Kidney capillary endothelial cell (primary cell): ENCODE measurements at regions not wholly inside any gene's neighbourhood (a gene's known extent, or its start where the extent isn't known, plus 50 kb on each side); places are given as distances from the start of the nearest gene placed in this dataset.

ENCODE experiments used
- DNase-seq: peaks from one replicate; pipeline ENCODE4 v3.0.0-alpha.2; 2018; ENCODE audit warnings: low spot score

- DNase-seq = no peak
These were observed 137.4 kb upstream of the POU1F1 start for GRCh38 chr3:87413814-87414213.

- DNase-seq = no peak
These were observed 133.7 kb upstream of the POU1F1 start for GRCh38 chr3:87410110-87410509.

DNA sequence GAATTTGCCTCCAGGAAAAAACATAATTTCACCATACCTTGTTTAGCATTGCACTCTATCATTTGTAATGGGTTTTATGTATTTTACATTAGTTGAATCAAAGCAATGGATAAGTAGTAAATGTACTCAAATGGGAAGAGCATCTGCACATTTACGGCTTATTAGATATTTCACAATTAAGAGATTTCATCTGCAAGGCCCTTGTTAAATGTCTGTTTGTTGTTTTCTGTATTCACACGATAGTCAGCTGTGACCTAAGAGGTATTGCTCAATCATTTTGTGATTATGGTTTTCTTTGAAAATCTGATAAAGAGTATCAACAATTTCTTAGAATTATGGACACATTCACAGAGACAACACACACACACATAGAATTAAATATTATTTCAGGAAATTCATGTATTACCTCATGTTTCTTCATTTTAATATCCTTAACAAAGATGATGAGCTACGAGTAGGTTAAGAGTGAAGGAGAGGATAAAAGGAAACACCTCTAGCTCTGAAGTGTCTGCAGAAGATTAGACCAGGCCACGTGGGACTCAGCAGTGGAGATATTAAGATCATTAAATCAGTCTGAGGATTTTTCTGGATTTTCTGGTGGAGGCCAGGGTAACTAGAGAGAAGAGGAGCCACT is 121.9 kb upstream of the POU1F1 start:
- no peak for DNase-seq

- DNase-seq = no peak
These were observed 120.8 kb upstream of the POU1F1 start for GRCh38 chr3:87397211-87397610.

DNA sequence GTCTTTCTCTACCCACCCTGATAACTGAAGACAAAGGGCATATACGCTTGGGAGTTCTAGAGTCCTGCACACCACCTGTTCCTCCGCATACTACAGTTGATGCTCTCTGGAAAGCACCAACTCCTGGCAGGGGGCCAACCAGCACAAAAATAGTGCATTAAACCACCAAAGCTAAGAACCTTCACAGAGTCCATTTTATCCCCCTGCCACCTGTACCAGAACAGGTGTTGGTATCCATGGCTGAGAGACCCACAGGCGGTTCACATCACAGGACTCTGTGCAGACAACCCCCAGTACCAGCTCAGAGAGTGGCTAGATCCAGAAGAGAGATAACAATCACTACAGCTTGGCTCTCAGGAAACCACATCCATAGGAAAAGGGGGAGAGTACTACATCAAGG is 114.4 kb upstream of the POU1F1 start:
- DNase-seq = no peak

DNA sequence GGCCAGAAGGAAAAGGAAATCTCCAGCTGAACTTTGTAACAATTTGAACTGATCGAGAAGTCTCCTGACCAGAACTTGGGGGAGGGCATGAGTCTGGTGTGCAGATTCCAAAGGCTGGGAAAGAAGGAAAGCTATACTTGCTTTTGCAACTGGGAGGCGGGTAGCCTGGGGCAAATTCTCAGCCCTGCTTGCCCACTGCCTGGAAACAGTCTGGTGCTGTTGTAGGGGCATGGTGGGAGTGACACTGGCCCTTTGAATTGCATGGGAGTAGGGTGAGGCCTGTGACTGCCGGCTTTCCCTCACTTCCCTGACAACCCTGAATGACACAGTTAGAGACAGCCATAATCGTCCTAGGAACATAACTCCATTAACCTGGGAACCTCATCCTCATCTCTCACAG is 114.0 kb upstream of the POU1F1 start:
- no peak for DNase-seq

GRCh38 chr3:87375231-87375682 is 98.9 kb upstream of the POU1F1 start:
- DNase-seq = no peak

DNA sequence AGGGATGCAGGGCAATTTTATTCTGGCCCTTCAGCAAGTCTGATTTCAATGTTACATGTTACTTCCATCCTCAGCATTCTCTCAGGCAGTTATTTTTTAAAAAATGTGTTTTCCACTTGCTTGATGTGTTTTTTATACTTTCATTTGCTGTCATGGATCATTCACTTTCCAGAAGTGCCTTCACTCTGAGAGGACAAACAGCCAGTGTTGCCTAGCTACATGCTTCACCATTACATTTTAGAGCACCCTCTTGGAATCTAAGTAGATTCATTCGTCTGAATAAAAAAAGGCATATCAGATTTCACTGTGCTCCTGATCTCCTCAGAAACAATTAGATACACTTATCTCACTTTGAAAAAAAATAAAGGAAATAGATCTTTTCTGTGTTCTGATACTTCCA is 93.6 kb upstream of the POU1F1 start:
- no peak for DNase-seq

DNA sequence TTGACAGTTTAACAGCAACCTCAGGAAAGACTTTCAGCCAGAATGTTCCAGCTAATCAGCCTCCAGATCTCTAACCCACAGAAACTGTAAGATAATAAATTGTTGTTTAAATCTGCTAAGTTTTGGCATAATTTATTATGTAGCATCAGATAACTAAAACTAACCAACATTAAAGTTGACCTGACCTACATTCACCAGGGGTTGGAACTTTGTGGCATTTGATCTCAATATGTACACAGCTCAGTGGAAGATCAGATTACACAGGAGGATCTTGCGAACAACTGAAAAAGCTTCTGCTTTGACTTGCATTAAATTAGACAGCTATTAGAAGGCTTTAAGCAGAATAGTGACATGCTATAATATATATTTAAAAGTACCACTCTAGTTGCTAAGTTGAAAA is 91.4 kb upstream of the POU1F1 start:
- DNase-seq = no peak

DNA sequence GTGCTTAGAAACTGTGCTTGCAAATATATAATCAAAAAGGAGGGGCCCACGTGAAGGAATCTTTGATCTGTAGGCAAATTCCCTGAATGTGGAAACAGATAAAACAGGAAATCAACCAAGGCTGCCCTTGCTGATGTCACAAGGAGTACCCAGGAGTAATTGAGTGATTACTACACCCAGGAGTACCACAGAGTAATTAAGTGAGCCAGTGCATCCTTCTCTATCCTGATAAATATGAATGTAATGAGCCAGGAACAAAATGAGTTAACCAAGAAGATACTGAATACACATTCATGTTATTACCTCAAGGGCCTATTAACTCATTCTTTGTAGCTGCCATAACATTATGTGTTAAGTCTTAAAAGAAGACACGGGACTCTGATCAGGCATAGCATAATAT is 87.3 kb upstream of the POU1F1 start:
- DNase-seq = no peak

- no peak for DNase-seq
These were observed 85.6 kb upstream of the POU1F1 start for GRCh38 chr3:87361956-87362355.

DNA sequence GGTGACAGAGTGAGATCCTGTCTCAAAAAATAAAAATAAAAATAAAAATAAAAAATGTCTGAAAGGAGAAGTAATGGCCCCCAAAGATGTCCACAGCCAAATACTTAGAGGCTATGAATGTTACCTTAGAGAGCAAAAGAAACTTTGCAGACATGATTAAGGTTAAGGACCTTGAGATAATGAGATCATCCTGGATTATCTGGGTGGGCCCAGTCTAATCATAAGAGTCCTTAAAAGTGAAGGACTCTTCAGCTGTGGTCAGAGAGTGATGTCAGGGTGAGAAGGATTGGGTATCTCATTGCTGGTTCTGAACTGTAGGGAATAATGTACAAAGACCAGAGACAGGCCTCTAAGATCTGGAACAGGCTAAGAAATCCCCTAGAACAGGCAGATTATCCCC is 84.9 kb upstream of the POU1F1 start:
- no peak for DNase-seq

DNA sequence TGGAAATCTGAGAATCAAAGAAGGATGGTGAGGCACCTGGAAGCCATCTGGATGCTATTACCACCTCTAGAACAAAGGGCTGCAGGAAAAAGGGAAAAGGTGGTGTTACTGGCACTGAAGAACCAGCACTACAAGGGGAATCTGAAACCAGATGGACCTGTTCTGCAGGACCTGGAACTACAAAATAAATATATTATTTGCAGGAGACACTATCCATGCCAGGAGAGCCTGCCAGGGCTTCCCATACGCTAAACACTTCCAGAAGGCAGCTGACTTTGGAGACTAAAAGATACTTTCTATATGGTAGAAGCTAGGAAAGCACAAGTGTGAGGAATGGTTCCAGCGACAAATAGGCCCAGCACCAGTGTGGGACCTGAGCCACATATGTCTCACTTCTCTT is 83.4 kb upstream of the POU1F1 start:
- no peak for DNase-seq

DNA sequence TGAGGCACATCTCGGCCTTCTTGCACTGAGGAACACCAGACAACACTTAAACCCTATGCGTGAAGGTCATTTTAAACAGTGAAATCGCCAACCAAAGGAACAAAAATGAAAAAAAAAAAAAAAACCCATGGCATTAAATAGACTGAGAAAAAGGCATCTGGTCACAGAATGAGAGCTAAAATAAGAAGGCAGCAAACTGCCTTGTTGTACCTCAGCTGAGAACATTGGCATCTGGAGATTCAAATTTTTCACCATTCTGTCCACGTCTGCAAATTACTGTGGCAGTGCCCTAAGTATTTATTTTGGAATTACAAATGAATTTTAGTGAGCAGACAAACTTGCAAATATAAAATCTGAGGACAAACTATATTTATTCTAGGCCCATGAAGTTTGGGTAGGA is 82.6 kb upstream of the POU1F1 start:
- DNase-seq = no peak

DNA sequence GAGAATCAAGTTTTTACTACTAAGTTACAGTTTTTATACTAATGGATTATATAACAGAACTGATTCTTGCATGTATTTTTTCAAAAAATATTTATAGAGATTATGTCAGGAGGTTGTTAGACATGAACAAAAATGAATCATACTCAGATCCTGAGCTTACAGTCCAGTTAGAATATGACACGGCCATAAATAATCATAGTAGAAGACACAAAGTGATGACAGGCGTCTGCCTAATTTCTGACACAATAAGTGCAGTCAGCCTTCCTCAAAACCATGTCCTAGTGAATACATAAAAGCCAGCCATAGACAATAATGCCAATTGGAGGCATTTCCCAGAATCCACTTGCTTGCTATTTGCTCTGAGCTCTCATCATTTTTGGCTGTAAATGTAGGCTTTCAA is 81.7 kb upstream of the POU1F1 start:
- no peak for DNase-seq

- no peak for DNase-seq
These were observed 78.0 kb upstream of the POU1F1 start for GRCh38 chr3:87354398-87354797.

DNA sequence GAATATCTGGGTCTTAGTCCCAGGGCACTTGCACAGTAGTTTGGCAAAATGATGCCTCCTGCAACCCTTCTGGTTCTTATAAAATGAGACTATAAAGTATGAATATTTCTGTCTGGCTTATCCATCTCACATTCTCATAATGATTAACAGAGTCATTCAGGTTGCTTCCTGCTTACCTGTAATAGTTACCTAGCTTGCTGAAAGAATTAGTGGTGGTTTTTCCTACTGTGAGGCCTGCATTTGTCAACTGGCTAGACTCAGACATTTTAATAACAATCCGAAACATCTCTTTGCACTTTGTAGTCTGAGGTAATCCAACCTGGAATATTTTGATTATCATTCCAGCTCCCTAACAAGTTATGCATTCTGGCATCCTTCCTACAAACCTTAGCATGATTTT is 75.6 kb upstream of the POU1F1 start:
- no peak for DNase-seq

DNA sequence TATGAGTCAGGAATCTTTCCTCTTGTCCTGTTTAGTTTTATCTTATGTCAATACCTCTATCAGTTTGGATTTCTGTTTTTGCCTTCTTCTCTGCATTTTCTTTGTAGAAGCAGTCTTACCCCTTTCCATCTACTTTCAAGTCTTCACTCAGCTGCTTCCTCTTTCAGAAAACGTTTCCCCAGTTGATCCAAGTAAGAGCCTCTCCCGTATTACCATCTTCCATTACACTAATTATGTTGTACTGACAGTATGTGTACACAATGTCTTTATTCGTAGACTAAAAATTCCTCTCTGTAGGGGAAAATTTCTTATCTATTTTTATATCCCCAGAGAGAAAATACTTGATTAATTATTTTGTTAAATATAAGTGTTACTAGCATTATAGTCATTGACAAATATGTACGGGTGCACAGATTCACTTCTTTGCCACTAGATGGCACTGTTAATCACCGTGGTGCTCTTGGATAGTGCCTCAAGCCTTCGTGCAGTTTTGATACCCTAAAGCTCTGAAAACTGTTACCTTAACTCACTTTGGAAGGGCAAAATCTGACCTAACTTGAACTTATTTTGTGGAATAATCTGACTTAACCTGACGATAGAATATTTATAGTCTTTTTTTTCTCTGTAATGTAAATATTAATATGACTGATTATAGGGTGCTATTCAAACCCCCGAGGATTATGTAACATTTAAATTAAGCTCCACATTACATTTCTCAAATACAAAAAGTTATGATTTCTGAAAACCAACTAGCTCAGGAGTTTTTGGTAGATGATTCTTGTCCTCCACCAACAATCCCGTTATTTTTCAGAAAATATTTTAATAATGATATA is 74.2 kb upstream of the POU1F1 start:
- peak; percentile 55 for DNase-seq

GRCh38 chr3:87349833-87350232 is 73.4 kb upstream of the POU1F1 start:
- no peak for DNase-seq

DNA sequence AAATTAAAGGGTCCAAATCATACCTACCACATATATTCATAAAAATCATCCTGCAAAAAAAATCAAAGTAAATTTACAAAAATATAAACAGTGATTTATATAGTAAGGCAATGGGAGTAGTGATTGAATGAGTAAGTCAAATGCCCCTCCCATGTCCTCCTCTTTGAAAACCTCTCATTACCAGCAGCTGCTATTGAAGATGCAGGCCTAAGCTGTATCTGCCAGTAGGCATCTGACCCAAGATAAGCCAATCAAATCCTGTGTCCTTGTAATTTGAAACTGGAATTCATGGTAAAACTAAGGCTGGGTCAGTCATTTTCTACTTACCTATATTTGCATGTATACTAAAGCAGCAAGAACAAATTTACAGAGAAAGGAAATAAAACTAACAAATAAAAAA is 60.4 kb upstream of the POU1F1 start:
- DNase-seq = no peak

- DNase-seq = no peak
These were observed 59.5 kb upstream of the POU1F1 start for GRCh38 chr3:87335931-87336330.

DNA sequence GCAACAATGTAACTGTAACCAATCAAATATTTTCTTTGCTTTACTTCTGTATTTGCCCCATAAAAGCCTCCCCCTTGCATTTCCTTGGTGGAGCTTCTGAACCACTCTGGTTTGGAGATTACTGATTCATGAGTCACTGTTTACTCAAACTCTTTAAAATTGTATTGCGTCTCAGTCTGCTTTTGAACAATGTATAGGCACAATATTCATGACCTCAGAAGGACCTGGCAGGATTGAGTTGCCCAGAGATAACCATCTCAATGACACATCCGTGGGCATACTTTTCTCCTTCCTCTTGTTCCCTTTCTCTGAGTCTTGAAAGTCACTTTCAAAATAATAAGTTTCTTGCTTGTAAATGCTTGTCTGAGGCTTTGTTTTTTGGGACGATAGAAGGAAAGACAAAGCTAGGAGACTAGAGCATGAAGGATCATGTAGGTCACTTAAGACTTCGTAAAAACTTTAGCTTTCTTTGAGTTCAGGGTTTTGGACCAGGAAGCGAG is 57.1 kb upstream of the POU1F1 start:
- DNase-seq = peak; percentile 65

GRCh38 chr3:87332789-87333188 is 56.4 kb upstream of the POU1F1 start:
- DNase-seq = no peak

- no peak for DNase-seq
These were observed 52.7 kb upstream of the POU1F1 start for GRCh38 chr3:87329065-87329464.
